A204.1 (cell line): ENCODE measurements at regions not wholly inside any gene's neighbourhood (a gene's known extent, or its start where the extent isn't known, plus 50 kb on each side); places are given as distances from the start of the nearest gene placed in this dataset.

ENCODE experiments used
- FAIRE-seq: peaks from 2 replicates; lab custom pipeline; 2012; peaks lifted over from hg19 to GRCh38; lab: Jason Lieb, UNC

DNA sequence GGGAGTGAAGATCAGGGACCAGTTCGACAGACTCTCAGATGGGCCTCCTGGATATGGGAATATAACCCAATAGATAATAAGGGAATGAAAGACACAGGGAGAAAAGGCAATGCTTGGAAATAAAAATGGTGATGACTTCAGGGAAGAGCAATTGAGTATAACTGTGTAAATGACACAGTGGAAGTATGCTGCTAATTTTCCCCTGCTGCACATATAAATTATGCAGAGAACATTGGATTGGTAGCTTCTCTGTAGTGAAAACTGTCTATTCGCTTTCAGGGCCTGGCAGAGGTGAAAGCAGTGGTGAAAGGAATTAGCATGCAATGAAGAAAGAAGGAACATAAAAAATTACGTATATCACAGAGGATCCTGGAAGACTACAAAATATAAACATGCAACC, 398.2 kb upstream of the CDH2 start:
- FAIRE-seq = no peak

DNA sequence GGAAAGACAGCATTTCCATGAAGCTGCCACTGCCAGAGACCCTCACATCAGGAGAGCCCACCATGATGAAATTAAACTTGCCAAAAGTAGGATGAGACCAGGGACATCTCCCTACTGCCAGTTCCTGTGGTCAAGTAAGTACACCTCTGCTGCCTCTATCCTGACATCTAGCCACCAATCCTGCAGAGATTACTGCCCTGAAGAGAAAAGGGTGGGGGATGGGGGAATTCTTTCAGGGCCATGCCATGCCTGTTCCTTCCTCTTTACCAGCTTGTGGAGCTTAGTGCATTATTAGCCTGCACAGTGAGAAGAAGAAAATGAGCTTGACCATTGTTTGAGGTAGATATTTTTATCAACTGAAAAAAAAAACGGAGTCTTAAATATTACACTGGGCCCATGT, 397.2 kb upstream of the CDH2 start:
- FAIRE-seq = no peak

DNA sequence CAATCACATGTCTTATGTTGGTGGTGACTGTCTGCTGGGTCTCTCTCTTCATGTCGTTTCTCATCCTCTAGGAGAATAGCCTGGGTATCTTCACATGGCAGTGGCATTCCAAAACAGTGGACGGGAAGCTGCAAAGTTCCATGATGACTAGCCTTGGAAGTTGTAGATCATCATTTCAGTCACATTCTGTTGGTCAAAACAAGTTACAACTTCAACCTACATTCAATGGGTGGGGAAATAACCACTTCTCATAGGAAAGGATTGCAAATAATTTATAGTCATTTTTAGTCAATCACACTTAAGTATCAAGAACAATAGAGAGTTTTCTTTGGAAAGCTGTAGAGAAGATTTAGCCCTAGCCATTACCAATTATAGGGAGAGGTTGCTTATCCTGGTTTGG, 395.0 kb upstream of the CDH2 start:
- no peak for FAIRE-seq

DNA sequence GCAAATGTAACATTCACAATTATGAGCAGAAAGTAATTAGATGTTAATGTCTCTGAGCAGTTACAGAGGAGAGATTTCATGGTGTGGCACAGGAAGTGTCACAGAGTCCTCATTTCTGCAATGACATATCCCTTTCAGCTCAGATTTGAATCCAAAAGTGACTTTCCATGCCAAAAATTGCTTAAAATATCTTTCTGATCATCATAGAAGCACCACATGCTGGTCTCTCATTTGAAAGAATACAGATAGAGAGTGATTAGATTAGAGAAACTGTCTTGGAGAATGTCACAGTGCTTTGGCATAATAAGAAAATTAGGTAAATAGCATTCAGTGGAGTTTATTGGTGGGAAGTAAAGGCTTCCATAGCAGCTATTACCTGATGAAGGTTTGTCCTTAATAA, 383.4 kb upstream of the CDH2 start:
- FAIRE-seq = no peak

DNA sequence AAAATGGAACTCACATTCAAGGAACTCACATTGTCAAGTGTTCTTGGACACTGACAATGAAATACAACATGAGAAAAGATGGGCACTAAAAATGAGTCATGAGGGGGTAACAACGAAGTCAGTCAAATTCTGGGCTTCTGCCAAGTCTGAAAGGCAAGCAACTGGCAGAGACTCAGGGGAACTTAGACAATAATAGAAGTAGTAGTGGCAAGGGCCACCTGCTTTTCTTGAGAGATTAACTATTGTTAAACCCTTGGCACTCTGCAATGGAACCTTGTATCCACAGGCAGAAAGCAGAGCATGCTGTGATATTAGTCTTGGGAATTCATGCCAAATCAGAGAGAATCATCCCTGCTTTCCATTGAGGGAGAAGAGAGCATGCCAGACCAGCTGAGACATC, 382.6 kb upstream of the CDH2 start:
- no peak for FAIRE-seq

DNA sequence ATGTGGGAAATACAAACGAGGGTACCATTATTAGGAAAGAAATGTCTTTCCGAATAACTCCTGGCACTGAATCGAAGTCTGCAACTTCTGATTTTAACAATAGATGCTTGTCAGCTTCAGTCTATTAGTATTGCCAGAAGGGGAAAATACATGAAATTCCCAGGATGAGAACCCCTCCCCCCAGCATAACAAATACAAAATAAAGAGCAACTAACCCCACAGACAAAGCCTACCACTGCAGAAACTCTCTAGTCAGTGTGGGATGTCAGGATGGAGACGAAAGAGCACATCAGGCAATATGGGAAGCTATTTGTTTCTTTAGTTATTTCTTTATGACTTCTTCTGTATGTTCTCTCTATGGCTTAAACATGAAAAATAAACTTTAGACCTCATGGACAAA, 365.0 kb upstream of the CDH2 start:
- no peak for FAIRE-seq

DNA sequence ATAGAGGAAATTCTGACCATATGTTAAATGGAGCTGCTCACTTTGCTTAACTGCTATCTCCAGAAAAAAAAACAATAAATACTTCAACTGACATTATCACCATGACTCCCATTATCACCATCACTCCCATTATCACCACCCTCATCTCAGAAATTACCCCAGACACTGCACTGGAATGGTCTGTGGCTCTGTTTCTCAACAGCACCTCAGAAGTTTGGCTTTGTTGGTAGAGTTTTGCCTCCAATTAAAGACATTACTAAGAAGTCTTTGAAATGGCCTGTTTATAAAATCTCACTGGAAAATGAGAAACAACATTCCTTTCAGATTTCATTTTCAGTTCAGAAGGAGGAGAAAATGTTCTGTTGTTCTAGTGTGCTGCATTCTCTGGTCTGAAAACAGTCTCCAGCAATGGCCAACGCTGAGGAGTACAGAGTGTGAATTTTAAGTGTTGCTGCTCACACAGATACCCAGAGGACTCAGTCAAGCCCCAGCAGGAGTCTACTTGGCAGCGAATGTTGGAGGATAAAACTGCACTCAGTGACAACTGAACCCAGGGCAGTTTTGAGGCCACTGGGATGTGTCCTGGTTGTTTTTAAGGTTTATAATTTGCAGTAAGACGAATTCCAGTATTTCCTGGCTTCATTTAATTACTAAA, 364.5 kb upstream of the CDH2 start:
- FAIRE-seq = no peak

DNA sequence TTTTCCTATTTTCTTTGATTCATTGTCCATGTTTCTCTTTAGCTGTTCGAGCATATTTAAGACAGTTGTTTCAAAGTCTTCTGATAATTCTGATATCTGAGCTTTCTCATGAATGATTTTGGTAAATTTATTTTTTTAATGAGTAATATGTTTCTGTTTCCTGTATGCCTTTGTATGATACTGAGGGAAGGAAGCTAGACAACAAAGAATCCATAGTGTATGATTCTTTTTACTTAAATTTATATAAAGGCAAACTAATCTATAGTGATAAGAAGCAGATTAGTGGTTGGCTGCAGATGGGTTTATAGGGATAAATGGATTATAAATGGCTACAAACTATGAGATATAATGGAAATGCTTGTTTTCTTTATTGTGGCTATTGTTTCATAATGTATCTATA, 352.7 kb upstream of the CDH2 start:
- FAIRE-seq = no peak

DNA sequence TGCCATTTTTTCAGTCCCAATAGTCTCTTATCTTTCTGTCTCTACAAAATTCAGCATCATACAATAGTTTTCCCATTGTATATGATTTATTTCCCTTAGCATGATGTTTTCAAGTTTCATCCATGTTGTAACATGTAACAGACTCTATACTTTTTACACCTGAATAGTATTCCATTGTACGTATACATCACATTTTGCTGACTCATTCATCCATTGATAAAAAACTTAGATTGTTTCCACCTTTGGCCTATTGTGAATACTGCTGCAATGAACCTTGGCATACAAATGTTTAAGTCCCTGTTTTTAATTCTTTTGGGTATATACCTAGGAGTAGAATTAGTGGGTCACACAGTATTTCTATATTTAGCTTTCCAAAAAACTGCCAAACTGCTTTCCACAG, 349.3 kb upstream of the CDH2 start:
- no peak for FAIRE-seq

DNA sequence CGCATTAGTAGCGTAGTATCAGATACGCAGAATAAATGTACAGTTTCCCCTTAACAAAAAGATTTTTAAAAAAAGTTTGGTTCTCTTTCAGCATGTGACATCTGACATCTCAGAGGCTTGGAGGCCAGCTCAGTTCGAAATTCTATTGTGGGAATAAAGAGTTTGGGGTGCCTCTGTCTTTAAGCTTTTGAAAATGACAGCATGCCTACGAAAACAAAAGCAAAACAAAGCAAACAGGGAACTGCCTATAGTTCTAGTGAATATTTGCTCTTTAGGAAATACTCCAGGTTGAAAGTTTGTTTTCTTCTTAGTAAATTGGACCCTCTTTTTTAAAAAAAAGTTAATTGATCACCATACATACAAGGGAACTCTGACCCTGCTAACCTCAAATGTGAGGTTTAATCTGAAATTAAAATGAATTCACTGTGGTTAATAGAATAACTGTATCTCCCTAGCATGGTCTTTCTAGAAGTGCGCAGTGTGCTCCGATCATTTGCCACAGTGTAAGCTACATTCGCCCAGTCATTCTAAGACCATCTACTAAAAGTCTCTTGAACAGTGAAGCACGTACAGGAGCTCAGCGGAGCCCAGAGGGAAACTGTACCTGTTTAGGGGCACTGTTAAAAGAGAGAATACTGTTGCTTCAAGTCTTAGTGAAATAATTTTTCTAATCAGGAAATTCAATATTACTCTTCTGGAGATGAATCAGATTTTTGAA, 347.0 kb upstream of the CDH2 start:
- FAIRE-seq = no peak

DNA sequence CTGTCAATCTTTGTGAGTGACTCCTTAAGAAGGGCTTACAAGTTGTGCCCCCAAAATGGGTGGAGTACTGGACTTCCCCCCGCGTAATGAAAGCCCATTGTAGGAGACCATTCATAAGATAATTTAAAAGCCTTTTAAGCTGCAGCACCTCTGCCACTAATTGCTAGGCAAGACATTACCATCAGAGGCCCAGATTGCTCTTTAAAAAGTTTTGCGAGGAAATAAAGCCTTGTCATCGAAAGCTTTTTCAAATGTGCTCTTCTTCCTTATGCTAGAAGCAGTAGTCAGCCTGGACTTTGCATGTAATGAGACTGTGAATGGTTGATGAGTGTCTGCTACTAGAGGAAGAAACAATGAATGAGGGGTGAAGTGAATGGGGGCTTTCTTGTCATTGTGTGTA, 345.3 kb upstream of the CDH2 start:
- no peak for FAIRE-seq

DNA sequence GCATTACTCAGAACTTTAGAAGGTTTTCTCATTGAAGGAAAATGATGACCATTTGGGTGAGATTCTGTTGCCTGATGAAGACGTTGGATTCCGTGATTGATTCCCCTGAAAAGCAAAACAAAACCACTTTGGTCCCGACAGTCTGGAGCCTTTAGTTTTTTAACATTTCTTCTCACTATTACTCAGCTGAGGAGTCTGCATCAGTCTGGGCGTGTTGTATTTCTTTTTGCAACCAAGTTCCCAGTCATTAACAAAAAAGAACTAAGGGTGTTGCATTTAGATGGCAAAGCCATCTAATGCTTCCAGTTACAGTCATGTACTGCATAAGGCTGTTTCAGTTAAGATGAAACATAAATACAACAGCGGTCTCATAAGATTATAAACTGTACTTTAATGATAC, 343.1 kb upstream of the CDH2 start:
- no peak for FAIRE-seq

DNA sequence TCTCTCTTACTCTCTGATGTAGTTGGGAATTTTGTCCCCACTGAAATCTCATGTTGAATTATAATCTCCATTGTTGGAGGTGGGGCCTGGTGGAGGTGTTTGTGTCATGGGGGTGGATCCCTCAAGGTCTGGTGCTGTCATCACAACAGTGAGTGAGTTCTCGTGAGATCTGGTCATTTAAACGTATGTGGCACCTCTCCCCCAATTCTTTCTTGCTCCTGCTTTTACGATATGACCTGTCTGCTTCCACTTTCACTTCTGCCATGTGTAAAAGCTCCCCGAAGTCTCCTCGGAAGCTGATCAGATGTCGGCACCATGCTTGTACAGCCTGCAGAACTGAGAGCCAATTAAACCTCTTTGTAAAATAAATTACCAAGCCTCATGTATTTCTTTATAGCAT, 337.8 kb upstream of the CDH2 start:
- FAIRE-seq = no peak

DNA sequence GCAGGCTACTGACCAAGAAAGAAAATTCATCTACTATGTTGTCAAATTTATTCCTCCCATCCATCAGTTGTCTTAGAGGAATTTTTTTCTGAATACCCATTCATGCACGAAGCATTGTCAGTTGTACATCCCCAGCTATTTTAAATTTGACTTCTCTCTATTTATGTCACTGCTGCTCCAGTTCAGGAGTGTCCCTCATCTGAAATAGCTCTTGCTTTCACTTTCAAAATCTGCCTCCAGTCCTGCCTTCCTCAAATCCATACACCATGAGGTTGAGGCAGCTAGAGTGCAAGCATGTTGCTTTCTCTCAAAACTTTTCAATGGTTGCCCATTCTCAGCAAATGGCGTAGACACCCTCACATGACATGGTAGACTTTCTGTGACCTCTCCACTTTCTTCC, 335.4 kb upstream of the CDH2 start:
- no peak for FAIRE-seq

DNA sequence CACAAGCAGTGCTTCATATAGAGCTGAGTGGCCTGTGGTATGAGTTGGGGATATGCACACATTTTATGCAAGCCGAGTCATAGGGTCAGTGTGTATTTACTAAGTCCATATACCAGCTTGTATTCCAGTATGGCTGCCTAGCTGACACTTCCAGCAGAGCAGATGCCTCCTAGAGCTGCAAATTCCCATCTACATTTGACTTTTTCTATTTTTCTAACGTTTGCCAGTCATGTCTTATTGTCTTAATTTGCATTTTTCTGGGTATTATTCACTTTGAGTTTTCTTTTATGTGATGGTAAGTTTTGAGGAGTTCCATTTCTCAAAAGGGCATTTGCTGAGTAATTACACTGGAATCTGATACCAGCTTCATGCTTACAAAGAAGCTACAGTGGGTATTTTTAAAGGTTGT, 334.5 kb upstream of the CDH2 start:
- no peak for FAIRE-seq

DNA sequence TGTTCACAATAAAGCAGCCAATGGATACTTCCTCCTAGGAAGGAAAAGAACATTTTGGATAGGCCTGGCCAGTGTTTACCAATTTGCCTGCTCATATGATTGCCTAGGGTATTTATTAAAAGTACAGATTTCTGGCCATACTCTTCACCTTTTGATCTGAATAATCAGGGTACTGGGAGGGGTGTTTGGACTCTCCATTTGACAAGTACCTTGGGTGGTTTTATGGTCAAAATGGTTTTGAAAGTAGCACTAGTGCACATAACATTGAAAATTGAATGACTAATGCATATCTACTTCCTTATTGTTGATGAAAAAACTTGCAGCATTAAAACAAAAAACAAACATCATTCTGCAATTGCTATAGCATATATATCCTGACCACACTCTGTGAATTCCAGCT, 333.3 kb upstream of the CDH2 start:
- no peak for FAIRE-seq

DNA sequence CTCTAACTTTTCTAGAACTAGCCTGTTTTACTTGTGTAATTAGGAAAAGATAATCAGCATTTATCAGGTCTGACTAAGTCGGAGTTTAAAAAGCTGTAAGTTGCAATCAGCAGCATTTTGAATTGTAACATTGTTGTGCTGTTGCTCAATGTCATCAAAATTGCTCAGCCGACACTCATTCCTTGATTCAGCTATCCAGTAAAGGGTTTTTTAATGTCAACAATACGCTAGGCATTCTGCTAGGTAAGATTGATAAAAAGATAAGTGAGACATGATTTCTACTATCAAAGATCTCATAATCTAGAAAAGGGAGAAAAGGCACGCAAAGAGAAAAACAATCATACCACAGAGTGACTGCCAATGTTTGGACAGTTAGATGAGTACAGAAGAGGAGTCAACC, 327.1 kb upstream of the CDH2 start:
- FAIRE-seq = no peak

DNA sequence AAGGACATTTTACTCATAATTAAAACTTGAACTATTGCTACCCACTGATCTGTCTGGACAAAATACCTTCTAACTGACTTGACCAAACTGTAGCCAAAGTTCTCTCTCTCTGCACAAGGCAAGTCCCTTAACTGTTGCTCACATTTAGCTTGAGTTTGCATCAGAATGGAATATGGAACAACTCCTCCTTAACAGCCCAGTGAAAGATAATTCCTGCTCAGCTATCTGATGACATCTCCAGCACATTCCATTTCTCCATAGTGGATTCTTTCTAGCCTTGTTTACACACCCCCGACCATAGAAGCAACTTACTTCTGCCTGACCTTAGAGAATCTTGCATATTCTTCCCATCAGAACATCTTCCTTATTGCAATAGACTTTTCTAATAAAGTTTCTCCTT, 317.2 kb upstream of the CDH2 start:
- FAIRE-seq = no peak

DNA sequence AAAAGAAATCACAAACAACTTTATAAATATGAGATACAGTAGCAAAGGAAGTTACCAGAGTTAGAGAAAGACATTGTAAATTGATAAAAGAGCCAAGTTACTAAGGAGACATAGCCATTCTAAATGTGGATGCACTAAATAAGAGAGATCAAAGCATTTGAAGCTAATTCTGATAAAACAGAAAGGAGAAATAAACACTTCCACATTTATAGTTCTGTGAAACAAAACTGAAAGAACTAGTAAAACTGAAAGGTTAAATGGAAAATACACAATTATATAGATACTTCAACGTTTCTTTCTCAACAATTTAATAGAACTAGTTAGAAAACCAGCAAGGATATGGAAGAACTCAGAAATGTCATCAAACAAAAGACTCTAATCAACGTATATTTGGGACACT, 309.0 kb upstream of the CDH2 start:
- no peak for FAIRE-seq

DNA sequence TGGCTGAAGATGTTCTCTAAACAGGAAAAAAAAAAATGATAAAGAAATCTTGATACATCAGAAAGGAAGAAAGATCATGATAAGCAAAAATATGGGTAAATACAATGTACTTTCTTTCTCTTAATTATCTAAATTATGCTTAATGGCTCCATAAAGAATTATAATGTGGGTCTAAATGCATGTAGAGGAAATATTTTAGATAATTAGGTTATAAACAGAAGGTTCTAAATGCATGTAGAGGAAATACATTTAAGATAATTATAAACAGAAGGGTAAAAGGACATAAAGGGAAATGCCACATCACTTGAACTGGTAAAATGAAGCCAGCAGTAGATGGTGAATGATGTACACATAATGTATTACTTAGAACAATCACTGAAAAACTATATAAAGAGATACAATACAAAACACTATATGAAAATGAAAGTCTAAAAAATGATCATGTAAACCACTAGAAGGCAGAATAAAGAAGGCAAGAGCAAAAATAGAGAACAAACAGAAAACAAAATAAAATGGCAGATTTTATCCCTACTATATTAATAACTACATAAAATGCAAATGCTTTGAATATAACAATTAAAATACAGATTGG, 308.4 kb upstream of the CDH2 start:
- no peak for FAIRE-seq

DNA sequence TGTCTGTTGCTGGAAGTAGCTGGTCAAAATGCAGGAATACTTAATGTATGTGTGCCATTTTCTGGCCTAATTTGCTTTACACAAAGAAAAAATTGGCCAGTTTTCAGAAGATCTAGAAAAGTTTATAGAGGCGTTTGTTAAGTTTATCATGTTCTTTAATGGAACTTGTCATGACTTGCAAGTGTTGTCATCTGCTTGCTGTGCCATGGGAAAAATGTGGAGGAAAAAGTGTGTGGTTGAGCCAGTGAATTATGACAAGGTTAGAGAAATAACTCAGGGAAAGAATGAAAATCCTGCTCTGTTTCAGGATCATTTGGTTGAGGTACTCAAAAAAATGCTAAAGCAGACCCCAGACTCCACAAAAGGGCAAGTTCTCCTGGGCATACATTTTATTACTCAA, 301.6 kb upstream of the CDH2 start:
- FAIRE-seq = no peak

DNA sequence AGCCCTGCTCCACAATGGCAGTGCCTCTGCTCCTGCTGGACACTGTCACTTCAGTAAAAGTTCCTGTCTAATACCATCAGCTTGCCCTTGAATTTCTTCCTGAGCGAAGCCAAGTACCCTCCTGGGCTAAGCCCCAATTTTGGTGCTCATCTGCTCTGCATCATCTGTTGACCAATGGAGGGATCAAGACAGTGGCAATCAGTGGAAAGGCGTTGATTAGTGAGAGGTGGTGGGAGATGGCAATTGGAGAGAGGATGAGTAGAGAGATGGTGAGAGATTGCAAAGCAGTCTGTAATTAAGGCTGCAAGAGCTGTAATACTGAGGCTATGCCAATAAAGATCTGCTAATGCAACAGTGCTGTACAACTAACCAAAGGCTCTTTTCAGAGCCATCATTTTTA, 299.4 kb upstream of the CDH2 start:
- FAIRE-seq = no peak

DNA sequence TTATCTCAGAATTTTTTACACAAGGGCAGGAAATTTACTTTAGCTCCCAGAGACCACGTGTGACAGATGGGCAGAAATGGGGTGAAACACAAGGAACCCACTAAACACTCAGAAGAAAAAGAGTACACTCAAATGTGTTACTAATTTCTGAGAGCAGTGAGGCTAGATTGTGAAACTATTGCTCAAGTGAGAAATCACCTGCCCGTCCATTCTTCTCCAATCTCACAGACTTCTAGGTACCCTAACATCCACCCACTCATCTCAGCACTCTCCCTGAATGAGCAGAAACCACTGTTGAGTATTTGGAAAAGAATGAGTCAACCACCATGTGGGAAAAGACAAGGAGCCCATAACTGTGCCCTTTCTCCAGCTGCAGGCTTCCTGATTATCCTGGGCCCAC, 293.0 kb upstream of the CDH2 start:
- no peak for FAIRE-seq

DNA sequence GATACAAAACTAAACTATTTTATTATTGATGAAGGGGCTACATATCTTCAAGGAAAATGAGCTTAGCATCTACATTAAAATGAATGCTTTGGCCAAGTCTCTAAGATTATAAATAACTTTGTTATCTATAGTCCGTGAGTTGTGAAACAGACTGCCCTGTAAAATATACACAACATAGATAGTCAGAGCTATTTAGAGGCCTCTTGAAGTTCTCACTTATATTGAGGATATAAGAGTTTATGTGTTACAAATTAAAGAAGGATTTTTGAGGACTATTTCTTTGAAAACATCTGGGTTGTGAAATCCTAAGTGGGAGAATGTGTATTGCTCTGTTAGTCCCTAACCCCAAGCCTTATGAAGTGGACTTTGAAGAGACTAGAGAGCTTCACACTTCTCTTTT, 292.0 kb upstream of the CDH2 start:
- FAIRE-seq = no peak
